Stromal cell of bone marrow (primary cell): ENCODE measurements at regions not wholly inside any gene's neighbourhood (a gene's known extent, or its start where the extent isn't known, plus 50 kb on each side); places are given as distances from the start of the nearest gene placed in this dataset.

Experiments
- DNase-seq: peaks from one replicate; pipeline ENCODE4 v3.0.0-alpha.2; 2012; ENCODE audit warnings: low read depth

DNA sequence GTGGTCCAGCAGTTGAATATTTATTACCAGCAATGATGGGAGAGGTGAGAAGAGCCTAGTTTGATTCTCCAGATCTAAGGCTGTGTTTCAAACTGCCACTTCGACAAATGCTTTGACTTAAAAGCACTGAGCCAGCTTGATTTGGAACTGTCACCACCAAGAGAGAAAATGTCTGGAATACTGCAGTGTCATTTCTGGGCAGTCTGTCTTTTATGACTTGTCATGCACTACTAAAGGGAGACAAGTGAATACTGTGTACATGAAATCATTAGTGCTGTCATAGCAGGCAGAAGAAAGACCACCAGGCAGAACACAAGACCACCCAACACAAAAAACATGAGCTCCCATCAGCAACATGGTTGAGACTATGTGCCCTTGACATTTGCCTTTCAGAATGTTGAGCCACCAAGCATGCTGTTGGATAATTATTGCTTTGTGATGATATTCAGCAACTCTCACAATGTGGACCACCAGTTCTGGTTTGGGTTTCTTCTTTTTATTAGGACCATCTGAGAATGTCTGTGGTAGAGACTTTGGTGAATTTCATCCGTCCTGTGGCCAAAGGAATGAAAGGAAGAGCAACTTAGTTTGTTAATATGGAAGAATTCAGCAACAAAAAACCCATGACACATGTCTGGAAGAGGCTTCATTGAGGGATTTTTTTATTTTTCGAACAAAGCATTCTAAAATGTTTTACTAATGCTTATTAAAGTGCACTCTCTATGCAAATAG, 125.8 kb downstream of the NTMT2 start:
- DNase-seq, result no peak

DNA sequence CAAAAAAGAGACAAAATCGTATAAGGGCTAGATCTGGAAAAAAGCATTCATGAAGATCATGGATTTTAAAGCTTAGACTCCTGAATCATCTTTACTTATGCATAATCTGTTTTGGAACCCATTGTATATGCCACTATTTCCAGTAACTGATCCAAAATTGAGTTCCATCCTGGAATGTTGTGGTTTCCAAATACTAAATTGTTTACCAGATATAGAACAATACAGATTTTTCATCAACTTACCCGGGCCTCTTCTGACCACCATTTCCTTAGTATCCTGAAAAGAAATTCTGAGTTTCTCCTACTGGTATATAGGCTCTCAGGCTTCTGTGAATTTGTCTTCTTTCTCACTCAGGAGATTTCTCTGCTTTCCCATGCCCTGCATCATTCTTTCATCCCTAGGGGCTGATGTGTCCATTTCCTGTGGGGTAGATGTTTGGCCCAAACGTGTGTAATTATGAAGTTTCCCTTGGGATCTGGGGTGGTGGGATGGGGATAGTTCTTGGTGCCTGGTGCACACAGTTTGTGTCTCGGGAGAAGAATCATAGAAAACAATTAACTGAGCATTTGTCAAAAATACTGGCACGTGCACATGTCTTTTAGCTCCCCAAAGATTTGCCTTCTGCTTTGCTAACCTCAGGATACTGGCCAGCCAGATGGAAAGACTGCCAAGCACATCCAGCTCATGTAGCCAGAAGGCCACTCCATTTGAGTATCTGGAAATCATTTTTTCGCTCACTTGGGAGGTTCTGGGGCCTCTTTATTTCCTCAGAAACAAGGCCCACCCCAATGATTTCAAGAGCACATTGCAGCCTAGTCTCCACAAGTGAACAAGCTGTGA, 127.8 kb downstream of the NTMT2 start:
- DNase-seq, result peak; percentile 61

DNA sequence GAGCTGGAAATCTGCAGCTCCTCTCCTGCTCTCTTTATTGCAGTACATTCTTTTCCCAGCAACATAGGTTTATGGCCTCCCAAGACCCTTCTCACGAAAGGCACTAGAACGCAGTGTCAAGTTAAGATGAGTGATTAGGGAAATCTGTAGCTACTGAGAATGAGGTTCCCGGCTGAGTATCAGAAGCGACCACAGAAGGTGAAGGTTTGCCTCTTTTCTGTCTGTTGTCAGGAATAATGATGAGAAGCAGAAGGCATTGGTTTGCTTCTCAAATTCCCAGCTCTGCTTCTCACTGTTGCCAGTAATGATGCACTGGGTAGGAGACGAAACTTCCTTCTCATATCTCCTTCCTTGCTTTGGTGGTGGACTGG, 128.4 kb downstream of the NTMT2 start:
- DNase-seq, result no peak

DNA sequence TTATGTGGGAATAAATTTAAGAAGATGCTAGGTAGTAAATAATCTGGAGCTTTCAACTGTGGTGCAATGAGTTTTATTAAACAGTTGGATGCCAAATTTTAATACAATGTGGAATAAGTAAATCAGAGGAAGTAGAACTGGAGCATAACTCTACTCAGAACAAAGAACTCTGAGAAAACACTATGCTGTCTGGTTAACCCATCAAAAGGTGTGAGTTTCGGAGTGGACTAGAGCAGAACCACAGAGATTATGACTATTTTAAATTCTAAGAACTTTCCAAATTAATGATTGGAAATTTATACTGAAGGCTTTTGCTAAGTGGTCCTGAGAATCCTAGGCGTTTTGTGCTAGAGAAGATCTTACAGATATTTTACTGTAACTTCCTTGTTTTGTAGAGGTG, 132.2 kb downstream of the NTMT2 start:
- DNase-seq, result no peak

DNA sequence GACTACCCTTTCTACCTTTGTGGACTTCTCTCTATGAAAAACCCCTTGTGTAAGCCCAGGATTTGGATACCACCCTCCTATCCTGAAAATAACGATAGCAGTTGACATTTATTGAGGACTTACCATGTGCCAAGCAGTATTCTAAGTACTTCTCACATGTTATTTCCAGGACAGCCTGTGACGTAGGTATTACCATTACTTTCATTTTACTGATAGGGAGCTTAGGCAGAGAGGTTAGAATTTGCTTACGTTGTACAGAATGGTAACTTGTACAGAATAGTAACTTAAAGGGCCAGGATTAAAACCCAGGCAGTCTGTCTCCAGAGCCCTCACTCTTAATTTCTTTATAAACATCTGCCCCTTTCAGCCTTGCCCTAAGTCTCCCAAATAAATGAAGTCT, 138.3 kb downstream of the NTMT2 start:
- no peak for DNase-seq

DNA sequence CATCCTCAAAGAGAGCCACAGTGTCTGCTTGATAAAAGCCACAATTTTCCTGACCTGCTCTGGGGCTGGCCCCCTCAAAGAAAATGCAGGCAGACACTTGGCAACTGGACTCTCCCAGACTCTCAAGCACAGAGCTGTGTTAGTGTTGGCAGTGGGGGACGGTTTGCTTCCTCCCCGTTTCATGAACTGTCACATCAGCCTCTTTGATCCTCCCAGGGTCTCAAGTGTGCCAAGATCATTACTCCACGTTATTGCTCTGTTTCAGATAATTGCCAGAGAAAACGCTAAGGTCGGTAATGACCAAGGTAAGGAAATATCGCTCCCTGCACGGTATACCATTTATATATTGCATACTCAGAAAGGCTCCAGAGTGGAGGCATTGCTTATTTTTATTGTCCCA, 138.8 kb downstream of the NTMT2 start:
- no peak for DNase-seq

DNA sequence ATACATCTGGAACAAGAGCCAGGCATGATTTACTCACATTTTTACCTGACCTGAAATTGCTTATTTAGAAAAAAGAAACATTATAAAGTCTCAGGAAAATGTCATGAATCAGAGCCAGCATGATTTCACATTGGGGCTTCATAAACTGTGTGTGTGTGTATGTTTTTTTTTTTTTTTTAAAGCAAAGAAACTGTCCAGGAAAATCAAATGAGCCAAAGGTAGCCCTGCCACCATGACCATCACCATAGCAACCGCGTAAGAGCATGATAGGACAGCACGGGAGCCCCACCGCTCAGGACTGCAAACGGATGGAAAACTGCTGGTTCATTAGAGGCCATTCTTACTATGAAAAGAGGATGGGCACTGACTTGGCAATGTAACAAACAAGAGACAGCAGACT, 139.2 kb downstream of the NTMT2 start:
- no peak for DNase-seq

DNA sequence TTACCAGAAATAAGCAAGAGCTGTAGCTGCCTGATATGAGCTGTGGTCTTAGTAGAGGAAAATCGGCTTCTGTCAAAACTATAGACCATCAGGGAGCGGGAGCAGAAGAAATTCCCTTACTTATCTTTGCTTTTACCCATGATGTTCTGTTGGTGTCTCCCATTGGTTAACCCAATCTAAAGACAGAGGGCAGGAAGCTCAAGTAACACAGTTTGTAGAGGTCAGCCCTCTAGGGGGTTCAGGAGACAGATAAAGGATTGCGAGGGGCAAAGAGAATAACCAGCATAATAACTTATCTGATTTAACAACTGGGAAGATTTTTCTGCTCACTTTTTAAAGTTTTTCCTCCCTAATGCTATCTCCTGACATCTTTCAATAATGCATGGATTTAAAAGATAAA, 142.4 kb downstream of the NTMT2 start:
- no peak for DNase-seq

DNA sequence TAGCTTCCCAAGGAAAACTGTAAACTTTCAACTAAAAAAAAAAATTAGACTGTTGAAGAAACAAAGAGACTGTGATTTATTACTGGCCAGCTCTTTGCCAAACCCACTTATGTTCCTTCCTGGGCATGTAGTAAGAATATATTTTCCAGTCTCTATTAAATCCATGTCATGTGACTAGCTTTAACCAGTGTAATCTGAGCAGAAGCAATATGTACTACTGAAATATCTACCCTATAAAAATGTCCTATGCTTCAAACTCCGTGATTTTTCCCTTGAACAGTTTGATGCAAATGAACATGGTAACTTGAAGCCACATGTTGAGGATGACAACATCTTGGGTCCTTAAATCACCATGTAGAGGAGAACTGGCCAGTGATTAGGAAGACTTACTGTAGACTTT, 144.5 kb downstream of the NTMT2 start:
- DNase-seq, result no peak

DNA sequence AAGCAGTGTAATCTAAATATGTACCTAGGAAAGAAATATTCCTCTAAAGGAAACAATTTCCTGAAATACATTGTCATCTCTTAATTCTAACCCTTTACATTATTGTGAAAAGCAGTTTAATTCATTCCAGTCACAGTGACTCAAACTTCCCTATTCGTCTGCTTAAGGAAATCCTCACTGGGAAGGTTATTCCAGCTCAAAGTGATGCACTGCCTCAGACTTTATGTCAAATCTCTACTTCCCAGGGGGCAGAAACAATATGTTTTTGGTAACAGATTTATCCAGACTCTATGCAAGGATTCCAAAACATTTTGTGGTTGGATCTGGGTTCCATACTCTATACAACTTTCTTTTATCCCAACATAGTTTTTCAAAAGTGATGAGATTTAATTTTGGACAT, 145.2 kb downstream of the NTMT2 start:
- peak; percentile 72 for DNase-seq

DNA sequence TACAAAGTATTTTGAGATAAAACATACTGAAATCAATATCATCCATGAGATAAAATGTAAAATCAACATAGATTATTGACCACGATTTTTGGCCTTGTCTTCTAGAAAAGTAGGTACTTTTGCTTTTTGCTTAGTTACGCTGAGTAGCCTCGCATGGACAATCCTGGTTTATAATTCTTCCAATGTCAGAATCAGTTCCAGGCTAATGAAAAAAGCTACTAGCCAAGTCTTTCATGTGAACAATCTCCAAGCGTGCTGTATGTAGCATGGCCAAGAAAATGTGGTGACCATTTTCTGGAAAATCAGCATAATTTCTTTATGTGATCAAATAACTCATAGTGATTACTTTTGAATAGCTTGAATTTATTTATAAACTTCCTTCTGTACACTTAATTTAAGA, 145.8 kb downstream of the NTMT2 start:
- no peak for DNase-seq

DNA sequence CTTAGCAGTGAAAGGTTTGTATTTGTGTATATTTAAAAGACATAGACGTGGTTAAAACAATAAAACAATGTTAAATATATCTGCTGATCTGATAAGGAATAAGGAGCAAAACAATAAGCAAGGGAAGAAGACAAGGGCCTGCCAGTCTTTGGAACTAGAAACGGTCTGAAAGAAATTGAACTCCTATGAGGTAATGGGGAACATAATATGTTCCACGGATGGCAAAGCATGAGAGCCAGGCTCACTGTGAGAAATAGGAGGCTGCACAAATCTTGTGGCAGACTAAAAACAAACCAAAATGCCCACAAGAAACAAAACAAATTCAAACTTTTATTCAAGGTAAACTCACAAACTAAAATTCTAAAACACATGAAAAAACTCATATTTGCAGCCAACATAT, 150.5 kb downstream of the NTMT2 start:
- DNase-seq, result no peak

DNA sequence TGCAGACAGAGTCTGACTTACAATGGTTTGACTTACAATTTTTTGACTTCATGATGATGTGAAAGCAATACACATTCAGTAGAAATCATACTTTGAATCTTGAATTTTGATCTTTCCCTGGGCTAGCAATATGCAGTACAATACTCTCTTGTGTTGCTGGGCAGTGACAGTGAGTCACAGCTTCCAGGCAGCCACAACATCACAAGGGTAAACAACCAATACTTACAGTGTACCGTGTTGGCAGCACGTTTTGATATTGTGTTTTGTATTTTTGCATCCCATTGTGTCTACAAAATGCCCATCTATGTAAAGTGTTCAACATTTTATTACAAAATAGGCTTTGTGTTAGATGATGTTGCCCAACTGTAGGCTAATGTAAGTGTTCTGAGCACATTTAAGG, 150.9 kb downstream of the NTMT2 start:
- DNase-seq, result no peak

DNA sequence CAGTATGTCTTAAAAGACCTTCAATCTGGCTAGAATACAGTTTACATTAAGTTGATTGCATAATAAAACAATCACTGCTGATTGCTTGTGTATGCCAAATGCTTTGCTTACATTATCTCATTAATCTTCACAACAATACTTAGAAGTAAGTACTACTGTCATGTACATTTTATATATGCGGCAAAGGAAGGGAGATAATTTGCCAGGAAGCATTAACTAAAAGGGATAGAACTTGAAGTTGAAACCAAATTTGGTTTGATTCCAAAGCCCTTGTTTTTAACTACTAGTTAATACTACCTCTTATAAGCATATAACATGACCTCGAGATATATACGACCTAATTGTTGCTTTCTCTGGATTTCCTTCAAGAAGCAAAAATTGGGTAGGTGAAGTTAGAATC, 155.8 kb downstream of the NTMT2 start:
- DNase-seq, result no peak

DNA sequence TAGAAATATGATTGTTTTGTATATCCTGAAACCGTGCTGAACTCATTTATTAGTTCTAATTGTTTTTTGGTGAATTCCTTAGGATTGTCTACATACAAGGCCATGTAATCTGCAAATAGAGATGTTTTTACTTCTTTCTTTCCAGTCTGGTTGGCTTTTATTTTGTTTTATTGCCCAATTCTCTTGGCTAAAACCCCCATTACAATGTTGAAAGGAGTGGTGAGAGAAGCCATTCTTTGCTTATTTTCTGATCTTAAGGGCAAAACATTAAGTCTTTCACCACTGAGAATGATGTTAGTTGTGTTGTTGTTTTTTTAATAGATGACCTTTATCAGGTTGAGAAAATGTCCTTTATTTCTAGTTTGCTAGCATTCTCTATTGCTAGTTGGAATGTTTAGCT, 157.3 kb downstream of the NTMT2 start:
- no peak for DNase-seq

DNA sequence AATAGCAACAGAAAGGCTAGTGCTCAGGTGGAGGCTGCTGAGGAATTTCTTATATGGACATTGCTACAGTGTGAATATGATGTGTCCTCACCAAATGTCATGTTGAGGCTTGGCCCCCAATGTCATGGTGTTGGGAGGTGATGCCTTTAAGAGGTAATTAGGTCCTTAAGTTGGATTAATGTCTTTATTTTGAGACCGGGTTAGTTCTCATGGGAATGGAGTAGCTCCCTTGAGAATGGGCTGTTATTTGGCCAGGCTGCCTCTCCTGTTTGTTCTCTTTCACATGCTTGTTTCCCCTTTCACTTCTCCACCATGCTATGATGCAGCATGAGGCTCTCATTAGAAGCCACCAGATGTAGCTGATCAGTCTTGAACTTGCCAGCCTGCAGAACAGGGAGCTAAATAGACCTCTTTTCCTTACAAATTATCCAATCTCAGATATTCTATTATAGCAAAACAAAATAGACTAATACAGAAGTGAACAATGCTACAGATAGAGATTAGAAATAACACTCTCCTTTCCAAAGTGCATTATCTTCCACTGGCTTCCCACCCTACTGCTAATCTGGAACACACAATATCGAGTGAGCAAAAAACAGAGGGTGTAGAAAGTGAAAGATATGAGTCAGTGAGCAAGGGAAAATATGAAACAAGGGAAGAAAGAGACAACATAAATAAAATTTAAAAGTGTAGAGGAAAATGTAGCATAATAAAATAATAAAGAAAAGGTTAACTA, 160.2 kb downstream of the NTMT2 start:
- no peak for DNase-seq

DNA sequence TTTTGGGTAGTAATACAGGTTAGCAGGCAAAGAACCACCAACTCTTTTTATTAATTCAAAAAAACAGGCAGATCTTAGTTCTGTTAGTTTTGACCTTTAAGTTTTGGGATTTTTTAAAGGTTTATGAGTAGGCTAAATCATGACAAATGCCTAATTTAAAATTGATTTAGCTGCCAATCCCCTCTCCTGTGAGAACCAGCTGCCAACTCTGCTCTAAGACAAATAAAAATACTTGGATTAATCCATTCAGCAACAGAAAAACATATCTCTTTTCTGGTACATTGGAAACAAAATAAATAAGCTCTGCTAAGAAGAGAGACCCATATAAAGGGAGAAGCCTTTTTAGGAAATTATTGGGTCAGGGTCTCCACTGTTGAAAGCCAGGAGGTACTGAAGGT, 160.8 kb downstream of the NTMT2 start:
- DNase-seq, result no peak

DNA sequence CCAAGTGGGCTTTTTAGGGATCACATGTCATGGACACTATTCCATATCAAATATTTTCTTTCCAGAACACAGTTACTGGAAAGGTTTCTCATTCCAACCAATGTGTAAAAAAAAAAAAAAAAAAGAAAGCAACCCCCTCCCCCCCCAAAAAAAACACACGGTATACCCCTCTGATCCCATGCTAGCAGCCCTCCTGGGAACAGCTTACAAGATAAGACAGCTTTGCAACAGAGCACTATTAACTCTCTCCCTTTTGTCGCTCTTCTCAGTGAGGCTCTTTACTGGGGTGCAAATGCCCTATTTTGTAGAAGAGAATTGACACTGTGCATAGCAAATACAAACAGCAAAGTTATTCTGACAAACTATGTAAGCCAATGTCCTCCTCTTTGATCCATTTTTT, 161.2 kb downstream of the NTMT2 start:
- no peak for DNase-seq

DNA sequence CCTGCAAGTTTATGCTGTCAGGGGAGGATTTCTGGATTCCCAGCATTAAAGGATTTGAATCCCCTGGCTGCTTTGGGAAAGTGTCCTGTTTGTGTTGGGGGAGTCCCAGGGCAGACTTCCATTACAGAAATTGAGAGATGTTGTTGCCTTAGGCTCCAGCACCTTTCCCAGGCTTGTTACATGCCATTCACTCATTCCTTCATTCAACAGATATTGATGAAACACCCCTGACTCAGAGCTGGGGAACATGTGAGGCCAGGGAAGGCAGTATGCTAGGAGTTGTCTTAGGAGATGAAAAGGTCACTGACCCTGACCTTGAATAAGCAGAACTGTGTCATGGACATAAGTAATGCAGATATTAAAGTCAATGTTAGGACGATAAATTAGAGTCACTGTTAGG, 161.7 kb downstream of the NTMT2 start:
- peak; percentile 69 for DNase-seq

DNA sequence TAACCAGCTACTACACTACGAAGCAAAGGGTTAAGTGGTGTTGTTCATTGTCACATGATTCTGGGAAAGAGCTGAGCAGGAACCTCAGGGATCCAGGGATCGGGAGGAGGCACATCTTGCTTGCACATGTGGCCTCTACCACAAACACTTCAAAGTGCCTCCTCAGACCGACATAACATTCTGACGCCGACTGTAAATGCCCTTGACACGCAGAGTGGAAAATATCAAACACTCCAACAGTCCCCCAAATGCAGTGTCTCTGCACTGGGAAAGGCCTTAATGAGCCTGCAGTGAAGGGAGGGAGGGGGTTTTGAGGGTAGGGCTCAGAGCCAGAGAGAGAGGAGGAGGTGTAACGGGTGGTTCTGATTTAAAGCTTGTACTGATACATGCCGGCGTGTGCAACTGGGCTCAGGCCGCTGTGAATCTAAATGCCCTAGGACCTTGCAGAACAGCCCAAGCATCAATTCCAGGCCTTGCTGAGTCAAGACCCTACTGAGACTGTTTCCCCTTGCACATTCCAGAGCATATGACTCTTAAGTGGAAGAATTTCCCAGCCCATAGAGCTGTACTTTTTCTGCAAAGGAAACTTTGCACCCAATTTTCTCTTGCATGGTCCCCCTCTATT, 163.7 kb downstream of the NTMT2 start:
- DNase-seq, result peak; percentile 91

DNA sequence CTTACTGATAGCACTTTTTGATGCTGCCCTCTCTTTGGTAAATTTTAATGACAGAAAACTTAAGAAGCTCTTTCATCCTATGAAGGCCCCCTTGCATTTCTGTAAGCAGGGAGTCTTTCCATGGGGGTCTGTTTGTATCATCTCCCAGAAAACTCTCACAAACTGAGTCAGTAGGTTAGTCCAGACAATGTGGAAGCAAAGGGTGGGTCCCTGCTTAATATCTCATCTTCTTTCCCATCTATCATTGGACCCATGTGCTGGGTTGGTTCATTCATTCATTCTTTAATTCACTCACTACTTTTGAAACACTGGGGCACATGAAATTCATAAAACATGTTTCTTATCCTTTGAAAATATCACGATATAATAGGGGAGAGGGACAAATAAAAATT, 164.3 kb downstream of the NTMT2 start:
- no peak for DNase-seq

DNA sequence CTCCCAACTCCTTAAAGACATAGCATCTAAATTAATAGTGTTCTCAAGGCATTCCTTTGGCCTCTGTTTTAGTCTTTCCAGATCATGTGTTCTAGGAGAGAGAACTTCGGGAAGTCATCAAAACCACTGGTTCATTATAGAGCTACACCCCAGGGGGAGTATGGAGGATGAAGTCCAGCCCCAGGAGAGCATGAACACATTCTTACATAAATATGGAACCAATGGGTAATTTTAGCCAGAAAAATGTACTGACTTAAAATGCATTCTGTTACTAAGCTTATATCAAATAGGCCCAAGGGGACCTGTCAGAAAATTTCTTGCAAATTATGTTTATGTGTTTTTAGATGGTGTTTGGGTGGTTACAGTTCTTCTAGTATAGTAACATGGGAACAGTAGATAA, 165.2 kb downstream of the NTMT2 start:
- peak; percentile 75 for DNase-seq

DNA sequence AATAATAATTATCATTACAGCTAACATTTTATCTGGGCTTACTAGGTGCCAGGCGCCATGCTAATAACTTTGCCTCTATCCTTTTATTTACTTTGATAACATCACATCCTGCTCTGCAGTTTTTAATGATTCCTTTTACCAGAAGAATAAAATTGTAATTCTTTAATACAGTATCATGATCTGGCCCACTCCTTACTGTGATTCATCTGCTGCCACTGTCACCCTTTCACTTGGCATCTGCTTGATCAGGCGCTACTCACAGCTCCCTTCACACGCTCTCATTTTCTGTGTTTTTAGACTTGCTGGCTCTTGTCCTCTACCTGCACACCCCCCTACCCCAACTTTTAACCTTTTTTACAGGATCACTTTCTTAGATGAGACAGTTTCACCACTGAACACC, 167.5 kb downstream of the NTMT2 start:
- no peak for DNase-seq
